NB4 (cell line): ENCODE measurements at regions not wholly inside any gene's neighbourhood (a gene's known extent, or its start where the extent isn't known, plus 50 kb on each side); places are given as distances from the start of the nearest gene placed in this dataset.

Source experiments
- CTCF ChIP-seq: IDR thresholded peaks from one replicate; pipeline ENCODE4 v1.5.1; 2012; ENCODE audit warnings: low read depth, low read length
- POLR2A ChIP-seq: IDR thresholded peaks from 2 replicates; pipeline ENCODE4 v1.6.1; 2011; ENCODE audit warnings: mild to moderate bottlenecking; ENCODE audit not compliant: insufficient read length; ENCODE audit errors: extremely low read depth

GRCh38 chr7:131252976-131253375 is 74.7 kb upstream of the MKLN1 start:
- TF ChIP-seq CTCF (no peak), POLR2A (no peak)
